Activated T-cell treated with anti-CD3 and anti-CD28 coated beads, Interleukin-2, amount 50 U/mL, for 4 hours (primary cell): ENCODE measurements at regions not wholly inside any gene's neighbourhood (a gene's known extent, or its start where the extent isn't known, plus 50 kb on each side); places are given as distances from the start of the nearest gene placed in this dataset.
"Not testable (repeated sequence)": the region's sequence is repeated elsewhere in the genome, so short reads cannot be mapped to it uniquely, and the experiment has no call there.

ENCODE experiments used
- ATAC-seq, 2 donors: fragments of 200-7000 bp; cut with Tn5 transposase; one replicate each; pipeline ENCODE4 v1.10.0; 2021
- DNase-seq: peaks from one replicate; pipeline ENCODE4 v3.0.0-alpha.2; 2020
- H3K27me3 Mint-ChIP-seq: one replicate; pipeline ENCODE4 v1.8.0; 2021; ENCODE audit warnings: low read depth, mixed read lengths
- H3K36me3 Mint-ChIP-seq: one replicate; pipeline ENCODE4 v1.8.0; 2022; ENCODE audit warnings: mixed read lengths; ENCODE audit not compliant: insufficient read depth
- H3K4me1 Mint-ChIP-seq: one replicate; pipeline ENCODE4 v1.8.0; 2021; ENCODE audit warnings: low read depth, mixed read lengths
- H3K4me3 Mint-ChIP-seq: one replicate; pipeline ENCODE4 v1.8.0; 2021; ENCODE audit warnings: mild to moderate bottlenecking, moderate library complexity, mixed read lengths
- H3K9me3 Mint-ChIP-seq: one replicate; pipeline ENCODE4 v1.8.0; 2021; ENCODE audit warnings: mixed read lengths

GRCh38 chr6:43893073-43893472 is 123.1 kb downstream of the VEGFA start:
- H3K27me3 Mint-ChIP-seq: peaks cover 38% of the 10 kb centered on the region
- no peaks in the 10 kb centered on the region for H3K9me3 Mint-ChIP-seq
- no peaks in the 10 kb centered on the region for H3K36me3 Mint-ChIP-seq
- no peak for ATAC-seq
- H3K4me3 Mint-ChIP-seq: no peak overlapping the region
- H3K4me1 Mint-ChIP-seq: peaks cover 5% of the 10 kb centered on the region
- no peak for DNase-seq

GRCh38 chr6:43891072-43891870 is 121.3 kb downstream of the VEGFA start:
- Mint-ChIP-seq H3K4me1 (peaks cover 5% of the 10 kb centered on the region), H3K4me3 (no peak overlapping the region), H3K9me3 (no peaks in the 10 kb centered on the region), H3K36me3 (no peaks in the 10 kb centered on the region), H3K27me3 (peaks cover 38% of the 10 kb centered on the region)
- ATAC-seq: no peak
- no peak for DNase-seq

- no peak for DNase-seq
- no peak for ATAC-seq
- Mint-ChIP-seq H3K27me3 (peaks cover 38% of the 10 kb centered on the region), H3K9me3 (no peaks in the 10 kb centered on the region), H3K36me3 (no peaks in the 10 kb centered on the region), H3K4me3 (no peak overlapping the region), H3K4me1 (peaks cover 5% of the 10 kb centered on the region)
Measured at GRCh38 chr6:43890197-43891062, 120.4 kb downstream of the VEGFA start.

GRCh38 chr6:43887906-43888683 is 118.1 kb downstream of the VEGFA start:
- no peak overlapping the region for H3K4me3 Mint-ChIP-seq
- H3K9me3 Mint-ChIP-seq: no peaks in the 10 kb centered on the region
- no peak for ATAC-seq
- H3K4me1 Mint-ChIP-seq: peaks cover 5% of the 10 kb centered on the region
- H3K36me3 Mint-ChIP-seq: no peaks in the 10 kb centered on the region
- H3K27me3 Mint-ChIP-seq: peaks cover 37% of the 10 kb centered on the region
- no peak for DNase-seq

GRCh38 chr6:43887340-43887858 is 117.4 kb downstream of the VEGFA start:
- H3K4me1 Mint-ChIP-seq: peaks cover 5% of the 10 kb centered on the region
- ATAC-seq (no peak), DNase-seq (no peak)
- no peaks in the 10 kb centered on the region for H3K36me3 Mint-ChIP-seq
- H3K4me3 Mint-ChIP-seq: no peak overlapping the region
- H3K27me3 Mint-ChIP-seq: peaks cover 31% of the 10 kb centered on the region
- H3K9me3 Mint-ChIP-seq: no peaks in the 10 kb centered on the region

- Mint-ChIP-seq H3K36me3 (no peaks in the 10 kb centered on the region), H3K9me3 (no peaks in the 10 kb centered on the region), H3K27me3 (peaks cover 29% of the 10 kb centered on the region), H3K4me3 (no peak overlapping the region), H3K4me1 (peaks cover 5% of the 10 kb centered on the region)
- DNase-seq: no peak
- ATAC-seq: no peak
Measured at GRCh38 chr6:43886717-43887339, 116.8 kb downstream of the VEGFA start.

- Mint-ChIP-seq H3K4me3 (no peak overlapping the region), H3K27me3 (peaks cover 25% of the 10 kb centered on the region), H3K4me1 (peaks cover 3% of the 10 kb centered on the region), H3K36me3 (no peaks in the 10 kb centered on the region), H3K9me3 (no peaks in the 10 kb centered on the region)
- ATAC-seq (no peak), DNase-seq (no peak)
Measured at GRCh38 chr6:43886067-43886461, 116.1 kb downstream of the VEGFA start.

GRCh38 chr6:43885399-43886066 is 115.5 kb downstream of the VEGFA start:
- no peaks in the 10 kb centered on the region for H3K36me3 Mint-ChIP-seq
- peaks cover 20% of the 10 kb centered on the region for H3K27me3 Mint-ChIP-seq
- no peaks in the 10 kb centered on the region for H3K9me3 Mint-ChIP-seq
- no peak overlapping the region for H3K4me3 Mint-ChIP-seq
- ATAC-seq (no peak), DNase-seq (no peak)
- H3K4me1 Mint-ChIP-seq: no peaks in the 10 kb centered on the region

GRCh38 chr6:43884652-43885022 is 114.6 kb downstream of the VEGFA start:
- no peaks in the 10 kb centered on the region for H3K36me3 Mint-ChIP-seq
- no peak overlapping the region for H3K4me3 Mint-ChIP-seq
- no peaks in the 10 kb centered on the region for H3K9me3 Mint-ChIP-seq
- ATAC-seq: no peak
- no peaks in the 10 kb centered on the region for H3K4me1 Mint-ChIP-seq
- no peak for DNase-seq
- H3K27me3 Mint-ChIP-seq: peaks cover 13% of the 10 kb centered on the region

GRCh38 chr6:43883847-43884651 is 114.0 kb downstream of the VEGFA start:
- H3K4me3 Mint-ChIP-seq: no peak overlapping the region
- ATAC-seq (no peak), DNase-seq (no peak)
- no peaks in the 10 kb centered on the region for H3K9me3 Mint-ChIP-seq
- H3K4me1 Mint-ChIP-seq: no peaks in the 10 kb centered on the region
- H3K36me3 Mint-ChIP-seq: no peaks in the 10 kb centered on the region
- H3K27me3 Mint-ChIP-seq: peaks cover 10% of the 10 kb centered on the region

GRCh38 chr6:43882690-43883448 is 112.9 kb downstream of the VEGFA start:
- H3K9me3 Mint-ChIP-seq, ATAC-seq: not testable (repeated sequence)

More at GRCh38 chr6:43882690-43883448, 112.9 kb downstream of the VEGFA start:
- H3K4me3 Mint-ChIP-seq, H3K27me3 Mint-ChIP-seq, H3K36me3 Mint-ChIP-seq, DNase-seq, H3K4me1 Mint-ChIP-seq: not testable (repeated sequence)
